NCI-H2107 (cell line): ENCODE measurements at regions not wholly inside any gene's neighbourhood (a gene's known extent, or its start where the extent isn't known, plus 50 kb on each side); places are given as distances from the start of the nearest gene placed in this dataset.

Experiments used
- DNase-seq: peaks from one replicate; lab custom pipeline; 2025; lab: John Stamatoyannopoulos, UW

- no peak for DNase-seq
Observed at GRCh38 chr15:62469478-62469873, 304.4 kb upstream of the C2CD4B start.

- no peak for DNase-seq
Observed at GRCh38 chr15:62469874-62470688, 305.0 kb upstream of the C2CD4B start.

- DNase-seq, result no peak
Observed at GRCh38 chr15:62472616-62473299, 307.7 kb upstream of the C2CD4B start.

GRCh38 chr15:62474021-62474770 lies 309.1 kb upstream of the C2CD4B start:
- no peak for DNase-seq

GRCh38 chr15:62474771-62475124 lies 309.7 kb upstream of the C2CD4B start:
- no peak for DNase-seq

- no peak for DNase-seq
Observed at GRCh38 chr15:62475591-62475990, 310.5 kb upstream of the C2CD4B start.

- no peak for DNase-seq
Observed at GRCh38 chr15:62476163-62476562, 311.1 kb upstream of the C2CD4B start.

GRCh38 chr15:62477929-62478328 lies 312.8 kb upstream of the C2CD4B start:
- no peak for DNase-seq

GRCh38 chr15:62482785-62483429 lies 317.8 kb upstream of the C2CD4B start:
- DNase-seq, result no peak

GRCh38 chr15:62483814-62484213 lies 318.7 kb upstream of the C2CD4B start:
- DNase-seq, result no peak

- DNase-seq, result no peak
Observed at GRCh38 chr15:62485170-62485720, 320.2 kb upstream of the C2CD4B start.

GRCh38 chr15:62486041-62486440 lies 321.0 kb upstream of the C2CD4B start:
- DNase-seq, result no peak

GRCh38 chr15:62488387-62488786 lies 323.3 kb upstream of the C2CD4B start:
- DNase-seq, result no peak

- no peak for DNase-seq
Observed at GRCh38 chr15:62491642-62492041, 326.6 kb upstream of the C2CD4B start.

GRCh38 chr15:62492900-62493299 lies 327.8 kb upstream of the C2CD4B start:
- no peak for DNase-seq

GRCh38 chr15:62494197-62494596 lies 329.1 kb upstream of the C2CD4B start:
- no peak for DNase-seq

GRCh38 chr15:62495670-62496614 lies 330.9 kb upstream of the C2CD4B start:
- no peak for DNase-seq

GRCh38 chr15:62497356-62497755 lies 332.3 kb upstream of the C2CD4B start:
- no peak for DNase-seq

GRCh38 chr15:62498278-62498677 lies 333.2 kb upstream of the C2CD4B start:
- DNase-seq, result no peak

- no peak for DNase-seq
Observed at GRCh38 chr15:62498712-62499111, 333.6 kb upstream of the C2CD4B start.

- no peak for DNase-seq
Observed at GRCh38 chr15:62500325-62500724, 335.2 kb upstream of the C2CD4B start.
